ENCODE measurements at regions not wholly inside any gene's neighbourhood (a gene's known extent, or its start where the extent isn't known, plus 50 kb on each side); places are given as distances from the start of the nearest gene placed in this dataset.
A peak's percentile ranks its signal among the peaks of the same experiment; 100 is the strongest.

- no peak for DNase-seq (ENCODE audit: low read depth)
Measured at GRCh38 chr11:128330203-128330602, 257.2 kb downstream of the ETS1 start.

- no peak for DNase-seq (ENCODE audit: low read depth)
Measured at GRCh38 chr11:128328955-128329551, 258.3 kb downstream of the ETS1 start.

DNA sequence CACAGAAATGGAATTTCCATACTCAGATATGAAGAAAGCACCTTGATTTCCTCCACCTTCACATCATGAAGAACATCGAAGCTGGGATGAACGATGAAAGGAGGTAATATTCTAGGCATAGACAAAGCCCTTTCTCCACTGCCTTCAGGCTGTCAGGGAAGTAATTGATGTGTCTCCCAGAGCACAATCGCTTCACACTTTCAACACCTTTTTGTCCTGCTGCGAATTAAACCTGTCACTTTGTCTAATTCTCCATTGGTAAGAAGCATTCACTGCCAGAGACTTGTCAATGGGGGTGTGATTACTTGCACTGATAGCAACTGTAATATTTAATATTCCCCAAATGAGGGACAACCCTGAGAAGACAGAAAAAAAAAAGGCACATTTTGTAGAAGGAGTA lies 260.1 kb downstream of the ETS1 start:
- DNase-seq (ENCODE audit: low read depth), result no peak

DNA sequence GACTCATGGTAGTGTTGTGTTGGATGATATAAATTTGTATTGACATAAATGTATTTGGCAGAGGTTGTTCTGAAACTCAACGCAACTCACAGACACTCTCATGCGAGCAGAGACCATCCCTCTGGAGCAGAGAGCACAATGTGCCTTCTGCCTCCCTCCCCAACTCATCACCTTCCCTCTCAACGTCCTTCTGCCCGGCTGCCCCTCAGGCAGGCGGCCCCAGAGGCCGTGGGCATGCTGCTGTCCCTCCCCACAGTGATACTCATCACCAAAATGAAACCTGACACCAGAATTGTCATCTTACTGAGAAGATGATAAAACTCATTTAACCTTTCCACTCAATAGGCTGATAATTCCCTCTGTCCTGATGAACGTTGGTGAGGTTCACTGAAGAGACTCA lies 260.6 kb downstream of the ETS1 start:
- no peak for DNase-seq (ENCODE audit: low read depth)

DNA sequence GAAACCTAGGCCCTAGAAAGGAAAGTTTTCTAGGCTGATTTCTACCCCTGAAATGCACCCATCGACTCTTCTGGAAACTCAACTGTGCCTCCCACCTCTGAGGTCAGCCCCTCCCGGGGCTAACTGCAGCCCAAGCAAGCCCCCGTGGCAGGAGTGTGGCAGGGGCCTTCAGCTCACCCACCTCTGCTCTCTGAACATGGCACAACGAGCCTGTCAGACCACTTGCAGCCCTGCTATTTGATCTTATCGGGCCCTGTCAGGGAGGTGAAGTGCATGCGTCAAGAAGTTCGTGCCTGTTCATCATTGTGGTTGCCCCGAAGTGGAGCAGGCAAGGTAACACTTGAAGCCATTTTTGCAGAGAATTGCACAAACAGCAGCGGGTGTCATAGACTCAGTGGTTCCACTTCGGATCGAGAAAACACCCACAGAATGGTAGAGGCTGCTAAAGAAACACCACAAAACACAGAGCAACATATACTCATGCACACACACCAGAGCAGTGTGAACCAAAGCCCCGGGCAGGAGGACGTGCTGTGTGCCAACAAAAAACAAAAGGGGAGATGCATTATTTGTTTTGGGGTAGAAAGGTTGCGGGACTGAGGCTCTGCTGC lies 262.7 kb downstream of the ETS1 start:
- DNase-seq (ENCODE audit: low read depth), result no peak

- no peak for DNase-seq (ENCODE audit: low read depth)
Measured at GRCh38 chr11:128324051-128324481, 263.3 kb downstream of the ETS1 start.

GRCh38 chr11:128323381-128323780 lies 264.0 kb downstream of the ETS1 start:
- DNase-seq (ENCODE audit: low read depth), result peak; percentile 18

DNA sequence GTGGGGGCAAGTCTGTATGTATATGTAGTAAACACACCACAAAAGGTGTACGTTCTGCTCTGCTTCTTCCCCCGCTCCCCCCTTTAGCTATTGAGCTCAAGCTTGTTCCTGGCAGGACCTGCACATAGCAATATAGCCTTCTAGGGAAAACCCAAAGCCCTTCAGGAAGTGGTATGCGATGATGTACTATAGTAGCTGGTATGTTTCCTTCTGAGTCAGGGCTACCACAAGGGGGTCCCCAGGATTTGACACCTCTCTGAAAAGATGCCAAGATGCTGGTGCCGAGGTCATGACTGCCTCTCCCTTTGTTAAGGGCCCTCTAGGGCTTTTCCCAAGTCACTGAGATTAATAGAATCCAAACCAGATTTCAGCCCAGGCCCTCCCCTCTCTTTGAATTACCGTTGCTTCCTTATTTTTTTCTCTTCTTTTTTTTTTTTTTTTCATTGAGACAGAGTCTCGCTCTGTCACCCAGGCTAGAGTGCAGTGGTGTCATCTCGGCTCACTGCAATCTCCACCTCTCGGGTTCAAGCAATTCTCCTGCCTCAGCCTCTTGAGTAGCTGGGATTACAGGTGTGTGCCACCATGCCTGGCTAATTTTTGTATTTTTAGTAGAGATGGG lies 268.4 kb downstream of the ETS1 start:
- no peak for DNase-seq (ENCODE audit: low read depth)

DNA sequence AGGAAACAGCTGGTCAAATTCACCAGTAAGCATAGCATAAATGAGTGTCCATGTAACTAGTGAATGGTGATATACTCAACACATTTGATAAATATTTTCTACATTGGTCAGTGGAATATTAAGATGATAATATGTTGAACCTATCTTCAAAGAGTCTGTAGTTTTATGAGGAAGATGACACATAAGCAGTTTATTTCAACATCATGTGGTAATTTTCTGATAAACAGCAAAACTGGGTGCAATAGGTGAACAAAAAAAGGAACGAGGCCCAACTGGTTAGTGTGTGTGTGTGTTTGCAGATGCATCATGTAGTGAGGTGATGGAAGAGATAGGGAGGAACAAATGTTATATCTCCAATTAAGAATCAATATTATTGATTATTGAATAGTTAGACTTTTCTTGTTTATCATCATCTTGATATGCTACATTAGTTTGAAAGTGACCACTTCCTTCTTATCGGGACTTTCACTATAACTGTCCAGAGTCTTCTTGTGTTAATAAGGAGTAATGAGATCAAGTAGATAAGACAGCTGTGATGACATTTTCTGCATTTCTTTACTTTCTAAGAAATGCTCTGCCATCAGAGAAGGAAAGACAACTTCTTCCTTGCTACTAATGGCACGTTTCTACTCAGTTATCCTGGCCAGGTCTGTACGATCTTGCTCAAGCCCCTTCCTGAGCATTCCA lies 270.7 kb downstream of the ETS1 start:
- no peak for DNase-seq (ENCODE audit: low read depth)

- DNase-seq (ENCODE audit: low read depth), result no peak
Measured at GRCh38 chr11:128315933-128316332, 271.4 kb downstream of the ETS1 start.

DNA sequence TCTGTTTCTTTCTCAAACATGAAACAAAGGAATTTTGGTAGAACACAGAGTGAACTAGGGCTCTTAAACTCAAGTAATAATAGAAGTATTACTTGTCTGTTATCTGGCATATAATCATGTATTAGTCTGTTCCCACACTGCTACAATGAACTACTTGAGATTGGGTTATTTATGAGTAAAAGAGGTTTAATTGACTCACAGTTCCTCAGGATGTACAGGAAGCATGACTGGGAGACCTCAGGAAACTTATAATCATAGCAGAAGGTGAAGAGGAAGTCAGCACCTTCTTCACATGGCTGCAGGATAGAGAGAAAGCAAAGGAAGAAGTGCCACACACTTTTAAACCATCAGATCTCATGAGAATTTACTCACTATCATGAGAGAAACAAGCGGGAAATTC lies 273.4 kb downstream of the ETS1 start:
- DNase-seq (ENCODE audit: low read depth), result no peak

GRCh38 chr11:128311742-128312719 lies 275.3 kb downstream of the ETS1 start:
- no peak for DNase-seq (ENCODE audit: low read depth)

GRCh38 chr11:128310676-128311445 lies 276.5 kb downstream of the ETS1 start:
- DNase-seq (ENCODE audit: low read depth), result no peak

DNA sequence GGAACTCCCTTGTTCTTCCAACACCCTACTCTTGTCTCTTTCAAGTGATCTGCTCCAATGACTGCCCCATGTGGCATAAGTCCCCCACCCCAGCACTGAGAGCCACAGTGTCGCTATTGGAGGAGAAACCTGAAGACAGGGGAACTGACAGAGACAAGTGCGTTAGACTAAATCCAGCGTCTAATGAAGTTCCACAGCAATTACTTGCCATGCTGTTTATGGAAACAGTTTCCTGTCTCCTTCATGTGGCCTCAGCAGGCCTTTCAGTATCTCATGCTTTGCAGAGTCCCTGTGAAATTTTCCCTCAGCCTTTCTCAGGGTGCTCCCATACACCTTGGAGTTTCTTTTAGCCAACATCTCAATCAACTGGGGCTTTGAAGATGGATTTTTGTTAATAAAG lies 277.4 kb downstream of the ETS1 start:
- no peak for DNase-seq (ENCODE audit: low read depth)

- DNase-seq (ENCODE audit: low read depth), result no peak
Measured at GRCh38 chr11:128308794-128309193, 278.6 kb downstream of the ETS1 start.

GRCh38 chr11:128305588-128305987 lies 281.8 kb downstream of the ETS1 start:
- DNase-seq (ENCODE audit: low read depth), result no peak

DNA sequence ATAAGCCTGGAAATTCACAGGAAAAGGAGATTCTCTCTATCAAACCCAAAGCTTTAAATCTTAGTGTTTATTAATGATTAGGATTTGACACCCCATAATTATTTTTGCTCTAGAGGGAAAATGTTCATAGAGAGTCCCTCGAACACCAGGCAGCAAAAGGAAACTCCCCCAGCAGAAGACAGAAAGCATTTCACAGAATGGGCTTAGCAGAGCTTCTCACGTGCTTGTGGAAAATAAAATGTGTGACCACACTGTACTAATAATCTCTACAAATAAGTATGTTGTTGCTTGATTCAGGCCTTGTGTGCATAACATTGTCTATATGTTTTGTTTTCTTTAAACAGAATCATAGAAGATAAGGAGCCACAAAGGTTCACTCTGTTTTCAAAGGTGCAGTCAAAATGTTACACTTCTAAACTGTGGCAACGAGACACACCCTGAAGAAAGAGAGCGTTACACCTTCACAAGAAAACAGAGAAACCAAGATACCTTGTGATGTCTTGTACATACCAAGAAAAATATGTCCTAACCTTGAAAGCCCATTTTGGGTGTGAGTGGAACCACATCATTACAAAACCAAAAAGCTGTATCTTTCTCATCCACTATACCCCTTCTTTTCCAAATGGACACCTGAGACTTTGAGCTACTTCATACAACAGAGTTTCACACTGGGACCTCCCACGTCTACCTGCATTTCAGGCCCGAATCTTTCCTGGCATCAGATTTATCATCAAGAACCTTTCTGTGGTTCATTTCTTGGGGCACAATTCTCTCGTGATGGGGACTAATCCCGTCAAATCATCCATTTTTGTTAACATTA lies 282.5 kb downstream of the ETS1 start:
- DNase-seq (ENCODE audit: low read depth), result no peak

GRCh38 chr11:128304116-128304515 lies 283.2 kb downstream of the ETS1 start:
- DNase-seq (ENCODE audit: low read depth), result no peak

DNA sequence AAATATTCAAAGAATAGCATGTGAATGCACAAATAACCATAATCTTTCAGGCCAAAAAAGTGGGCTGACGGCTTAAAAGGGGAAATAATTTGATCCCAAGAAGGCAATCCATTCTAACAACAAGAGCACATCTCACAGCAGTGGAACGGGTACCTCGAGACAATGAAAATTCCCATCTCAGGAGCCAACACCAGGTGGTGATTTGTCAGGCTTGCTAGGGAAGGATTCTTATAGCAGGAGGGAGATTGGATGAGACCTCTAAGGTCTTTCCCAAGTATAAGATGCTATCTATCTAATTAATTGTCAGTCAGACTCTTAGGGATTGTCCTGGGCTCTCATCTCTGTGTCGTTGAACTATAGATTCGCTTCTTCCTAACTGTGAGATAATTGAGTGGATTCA lies 284.0 kb downstream of the ETS1 start:
- DNase-seq (ENCODE audit: low read depth), result no peak
